Neural cell (in vitro differentiated cells): ENCODE measurements at regions not wholly inside any gene's neighbourhood (a gene's known extent, or its start where the extent isn't known, plus 50 kb on each side); places are given as distances from the start of the nearest gene placed in this dataset.
"Not testable (repeated sequence)": the region's sequence is repeated elsewhere in the genome, so short reads cannot be mapped to it uniquely, and the experiment has no call there.

Source experiments
- H2AFZ ChIP-seq: fragments of 200-600, 300-800 bp; sonication (generic), shearing (Covaris generic); 2 replicates; pipeline ENCODE4 v1.6.0; 2014; ENCODE audit warnings: low read depth, mild to moderate bottlenecking, antibody characterized with exemption, low read length, moderate library complexity
- H3F3A ChIP-seq: fragments of 200-600 bp; shearing (Covaris generic); 2 replicates; pipeline ENCODE4 v1.6.1; 2016; ENCODE audit warnings: mild to moderate bottlenecking, moderate library complexity, mixed read lengths, antibody characterized with exemption, low read length; ENCODE audit not compliant: insufficient read depth, poor library complexity, severe bottlenecking
- H3K27ac ChIP-seq: fragments of 200-600, 300-800 bp; sonication (generic), shearing (Covaris generic); 2 replicates; pipeline ENCODE4 v1.5.1; 2014; ENCODE audit warnings: mild to moderate bottlenecking, low read length, moderate library complexity
- H3K27me3 ChIP-seq: fragments of 300-800, 200-600 bp; sonication (generic), shearing (Covaris generic); 2 replicates; pipeline ENCODE4 v1.6.0; 2014; ENCODE audit warnings: mild to moderate bottlenecking, low read depth, low read length, moderate library complexity; ENCODE audit not compliant: insufficient read depth
- H3K36me3 ChIP-seq: fragments of 300-800, 200-600 bp; sonication (generic), shearing (Covaris generic); 2 replicates; pipeline ENCODE4 v1.5.1; 2014; ENCODE audit warnings: mild to moderate bottlenecking, antibody characterized with exemption, low read length, moderate library complexity; ENCODE audit not compliant: insufficient read depth
- H3K4me2 ChIP-seq: fragments of 300-800, 200-600 bp; sonication (generic), shearing (Covaris generic); 2 replicates; pipeline ENCODE4 v1.6.0; 2014; ENCODE audit warnings: mild to moderate bottlenecking, low read length
- H3K4me3 ChIP-seq: fragments of 300-800, 200-600 bp; sonication (generic), shearing (Covaris generic); 2 replicates; pipeline ENCODE4 v1.5.1; 2014; ENCODE audit warnings: mild to moderate bottlenecking, low read length, moderate library complexity
- H3K79me2 ChIP-seq: fragments of 200-600 bp; shearing (Covaris generic); replicated peaks from 2 replicates; pipeline ENCODE4 v1.6.0; 2014; ENCODE audit warnings: mild to moderate bottlenecking, low read length, moderate library complexity; ENCODE audit not compliant: insufficient read depth
- H3K9ac ChIP-seq: fragments of 300-800, 200-600 bp; sonication (generic), shearing (Covaris generic); 2 replicates; pipeline ENCODE4 v1.6.1; 2016; ENCODE audit warnings: mild to moderate bottlenecking, low read length, mixed read lengths
- H3K9me2 ChIP-seq: fragments of 200-600 bp; shearing (Covaris generic); 2 replicates; pipeline ENCODE4 v1.6.1; 2016; ENCODE audit warnings: mild to moderate bottlenecking, low read length, mixed read lengths; ENCODE audit not compliant: insufficient read depth
- H3K9me3 ChIP-seq: fragments of 200-600, 300-800 bp; sonication (generic), shearing (Covaris generic); 2 replicates; pipeline ENCODE4 v1.6.1; 2016; ENCODE audit warnings: mild to moderate bottlenecking, mixed run types, low read length, moderate library complexity, mixed read lengths
- H4K20me1 ChIP-seq: fragments of 200-600 bp; shearing (Covaris generic); 2 replicates; pipeline ENCODE4 v1.6.1; 2016; ENCODE audit warnings: mild to moderate bottlenecking, mixed run types; ENCODE audit not compliant: insufficient read depth
- CTCF ChIP-seq: fragments of 450-650 bp; IDR thresholded peaks from 2 replicates; pipeline ENCODE4 v1.5.1; 2014; ENCODE audit warnings: antibody characterized with exemption, mild to moderate bottlenecking, moderate library complexity; ENCODE audit not compliant: poor library complexity, severe bottlenecking
- EP300 ChIP-seq: fragments of 450-650 bp; conservative IDR thresholded peaks from 2 replicates; pipeline ENCODE4 v1.6.1; 2014; ENCODE audit warnings: antibody characterized with exemption, mild to moderate bottlenecking, moderate library complexity; ENCODE audit not compliant: poor library complexity, severe bottlenecking
- EZH2 ChIP-seq: fragments of 200-600, 300-800 bp; shearing (Covaris generic), sonication (generic); IDR thresholded peaks from 2 replicates; pipeline ENCODE4 v1.6.1; 2014; ENCODE audit warnings: antibody characterized with exemption, low read length, borderline replicate concordance, mild to moderate bottlenecking; ENCODE audit not compliant: insufficient read depth, poor library complexity, severe bottlenecking
- MXI1 ChIP-seq: fragments of 450-650 bp; conservative IDR thresholded peaks from 2 replicates; pipeline ENCODE4 v1.6.1; 2014; ENCODE audit warnings: antibody characterized with exemption, mild to moderate bottlenecking; ENCODE audit not compliant: poor library complexity, severe bottlenecking
- POLR2AphosphoS5 ChIP-seq: IDR thresholded peaks from 2 replicates; pipeline ENCODE4 v1.6.1; 2012
- RAD21 ChIP-seq: fragments of 450-650 bp; conservative IDR thresholded peaks from 2 replicates; pipeline ENCODE4 v1.6.1; 2014; ENCODE audit warnings: antibody characterized with exemption, mild to moderate bottlenecking, moderate library complexity
- REST ChIP-seq: IDR thresholded peaks from 2 replicates; pipeline ENCODE4 v1.6.1; 2012; ENCODE audit warnings: borderline replicate concordance
- SMC3 ChIP-seq: fragments of 450-650 bp; conservative IDR thresholded peaks from 2 replicates; pipeline ENCODE4 v1.6.1; 2014; ENCODE audit warnings: antibody characterized with exemption, mild to moderate bottlenecking, moderate library complexity; ENCODE audit not compliant: poor library complexity
- TAF1 ChIP-seq: IDR thresholded peaks from 2 replicates; pipeline ENCODE4 v1.6.1; 2012; ENCODE audit warnings: low read depth

GRCh38 chr10:22067091-22067490 is 63.6 kb upstream of the DNAJC1 start:
- Histone ChIP-seq H3F3A (no peaks in the 10 kb centered on the region), H2AFZ (no peak overlapping the region), H4K20me1 (no peaks in the 10 kb centered on the region), H3K9me3 (no peaks in the 10 kb centered on the region), H3K4me3 (no peak overlapping the region), H3K9me2 (no peaks in the 10 kb centered on the region), H3K9ac (no peak overlapping the region), H3K27ac (no peak overlapping the region), H3K79me2 (no peaks in the 10 kb centered on the region), H3K4me2 (no peak overlapping the region), H3K27me3 (no peaks in the 10 kb centered on the region), H3K36me3 (no peaks in the 10 kb centered on the region)
- no peak for TF ChIP-seq TAF1
- no peak for TF ChIP-seq EP300
- TF ChIP-seq POLR2AphosphoS5 = no peak
- TF ChIP-seq REST = no peak
- no peak for TF ChIP-seq RAD21
- no peak for TF ChIP-seq SMC3
- no peak for TF ChIP-seq CTCF
- no peak for TF ChIP-seq MXI1
- no peak for TF ChIP-seq EZH2

- H3K79me2 ChIP-seq, H3K9ac ChIP-seq, H3K4me3 ChIP-seq, H3K27ac ChIP-seq, H2AFZ ChIP-seq, H3K36me3 ChIP-seq, H3K4me2 ChIP-seq, H3K9me3 ChIP-seq, H3K27me3 ChIP-seq, H3K9me2 ChIP-seq, H3F3A ChIP-seq, H4K20me1 ChIP-seq: not testable (repeated sequence)
These were observed 57.5 kb upstream of the DNAJC1 start for GRCh38 chr10:22060984-22061383.

- H3F3A ChIP-seq = no peaks in the 10 kb centered on the region
- no peak overlapping the region for H3K9ac ChIP-seq
- no peaks in the 10 kb centered on the region for H4K20me1 ChIP-seq
- no peak overlapping the region for H3K27ac ChIP-seq
- no peak overlapping the region for H3K4me3 ChIP-seq
- H3K9me3 ChIP-seq = no peaks in the 10 kb centered on the region
- TF ChIP-seq SMC3 = no peak
- no peak for TF ChIP-seq MXI1
- no peak for TF ChIP-seq POLR2AphosphoS5
- no peak for TF ChIP-seq TAF1
- TF ChIP-seq CTCF = no peak
- no peak for TF ChIP-seq EZH2
- no peak for TF ChIP-seq RAD21
- no peak for TF ChIP-seq REST
- TF ChIP-seq EP300 = no peak
- H3K27me3 ChIP-seq = no peaks in the 10 kb centered on the region
- no peaks in the 10 kb centered on the region for H3K79me2 ChIP-seq
- no peaks in the 10 kb centered on the region for H3K36me3 ChIP-seq
- H2AFZ ChIP-seq = no peak overlapping the region
- no peaks in the 10 kb centered on the region for H3K9me2 ChIP-seq
- no peak overlapping the region for H3K4me2 ChIP-seq
These were observed 54.7 kb upstream of the DNAJC1 start for GRCh38 chr10:22058201-22058600.
